HG03354 (cell line): ENCODE measurements at regions not wholly inside any gene's neighbourhood (a gene's known extent, or its start where the extent isn't known, plus 50 kb on each side); places are given as distances from the start of the nearest gene placed in this dataset.
"Not testable (repeated sequence)": the region's sequence is repeated elsewhere in the genome, so short reads cannot be mapped to it uniquely, and the experiment has no call there.

Experiments
- ATAC-seq: cut with Tn5 transposase; IDR thresholded peaks from one replicate; pipeline ENCODE4 v1.9.1; 2021; ENCODE audit warnings: mild to moderate bottlenecking; ENCODE audit not compliant: unreplicated experiment, poor library complexity, severe bottlenecking

DNA sequence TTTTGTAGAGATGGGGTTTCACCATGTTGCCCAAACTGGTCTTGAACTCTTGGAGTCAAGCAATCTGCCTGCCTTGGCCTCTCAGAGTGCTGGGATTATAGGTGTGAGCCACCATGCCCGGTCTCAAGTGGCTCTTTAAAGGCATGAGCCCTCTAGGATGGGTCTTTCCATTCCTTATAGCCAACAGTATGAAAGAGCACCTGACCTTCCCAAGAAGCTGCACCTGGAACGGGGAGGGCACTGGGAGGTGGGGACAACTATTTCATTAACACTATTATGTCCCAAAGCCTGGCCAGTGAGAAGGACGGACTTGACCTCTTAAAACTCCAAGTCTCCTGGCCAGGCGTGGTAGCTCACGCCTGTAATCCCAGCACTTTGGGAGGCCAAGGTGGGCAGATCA is 149.7 kb downstream of the ZFP36L2 start:
- ATAC-seq: no peak

DNA sequence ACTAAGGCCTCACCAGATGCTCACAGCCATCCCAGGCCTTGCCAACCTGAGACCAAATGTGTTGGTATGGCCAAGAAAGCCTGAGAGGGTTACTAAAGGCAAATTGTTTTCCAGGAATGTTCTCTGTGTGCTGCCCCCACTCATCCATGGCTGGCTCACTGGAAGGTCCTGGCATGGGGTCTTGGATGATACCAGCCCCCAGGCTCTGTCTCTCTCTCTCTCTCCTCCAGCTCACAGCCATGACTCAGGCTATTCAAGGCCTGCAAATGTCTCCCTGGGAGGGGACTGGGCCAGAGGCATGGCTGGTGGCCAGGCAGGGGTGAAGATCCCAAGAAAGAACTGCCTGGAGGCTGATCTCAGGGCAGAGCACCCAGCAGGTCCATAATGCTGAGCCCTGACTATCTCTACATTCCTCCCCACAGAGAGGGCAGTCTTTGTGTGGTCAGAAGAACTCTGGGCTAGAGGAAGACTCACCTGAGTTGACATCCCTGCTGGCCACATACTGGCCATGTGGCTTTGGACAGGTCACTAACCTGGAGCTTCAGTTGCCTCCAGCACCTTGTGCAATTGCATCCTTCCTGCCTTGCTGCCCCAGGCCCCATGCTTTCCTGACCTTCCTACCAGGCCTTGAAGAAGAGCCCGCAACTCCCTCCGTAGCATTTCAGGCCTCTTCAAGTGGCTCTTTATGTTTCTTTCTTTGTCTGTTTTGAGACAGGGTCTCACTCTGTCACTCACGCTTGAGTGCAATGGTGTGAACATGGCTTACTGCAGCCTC is 150.4 kb downstream of the ZFP36L2 start:
- ATAC-seq: no peak

DNA sequence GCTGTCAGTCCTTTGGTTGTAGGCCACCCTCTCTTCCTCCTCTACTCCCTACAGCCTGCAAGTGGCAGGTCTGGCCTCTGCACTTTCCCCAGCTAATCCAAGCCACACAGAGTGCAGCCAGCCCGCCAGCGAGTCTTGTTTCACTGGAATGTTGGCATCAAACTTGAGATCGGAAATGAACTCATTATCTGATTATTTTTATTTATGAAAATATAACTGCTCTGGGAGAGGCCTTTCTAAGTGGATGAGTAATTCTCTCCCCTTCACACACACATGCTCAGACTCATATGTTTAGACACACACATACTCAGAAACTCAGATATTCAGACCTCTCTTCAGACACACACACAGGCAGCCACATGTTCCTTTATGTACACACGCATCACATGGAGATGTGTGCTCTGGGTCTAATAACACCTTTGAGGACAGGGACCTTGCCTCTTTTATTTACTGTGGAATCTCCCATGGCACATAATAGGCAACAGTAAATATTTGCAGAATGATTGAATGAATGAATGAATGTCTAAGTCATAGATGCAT is 151.3 kb downstream of the ZFP36L2 start:
- ATAC-seq: no peak

DNA sequence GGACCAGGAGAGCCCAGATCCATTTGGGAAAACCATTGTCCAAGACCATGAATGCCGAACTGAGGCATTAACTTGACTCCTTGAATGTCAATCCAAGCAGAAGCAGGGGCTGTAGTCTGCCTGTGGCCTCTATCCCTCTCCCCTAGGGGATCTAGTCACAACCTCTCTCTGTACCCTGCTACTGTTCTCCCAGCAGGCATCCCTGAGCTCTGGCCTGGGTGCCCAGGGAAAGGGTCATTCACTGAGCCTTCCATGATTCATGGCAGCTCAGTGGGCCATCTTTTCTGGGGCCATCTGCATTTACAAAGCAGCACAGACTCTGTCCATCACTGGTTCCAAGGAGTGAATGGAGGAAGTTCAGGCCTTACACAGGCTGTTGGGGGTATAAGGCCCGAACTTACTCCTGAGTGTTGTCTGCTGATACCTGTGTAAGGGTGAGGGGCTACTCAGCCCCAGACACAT is 151.8 kb downstream of the ZFP36L2 start:
- ATAC-seq: no peak

DNA sequence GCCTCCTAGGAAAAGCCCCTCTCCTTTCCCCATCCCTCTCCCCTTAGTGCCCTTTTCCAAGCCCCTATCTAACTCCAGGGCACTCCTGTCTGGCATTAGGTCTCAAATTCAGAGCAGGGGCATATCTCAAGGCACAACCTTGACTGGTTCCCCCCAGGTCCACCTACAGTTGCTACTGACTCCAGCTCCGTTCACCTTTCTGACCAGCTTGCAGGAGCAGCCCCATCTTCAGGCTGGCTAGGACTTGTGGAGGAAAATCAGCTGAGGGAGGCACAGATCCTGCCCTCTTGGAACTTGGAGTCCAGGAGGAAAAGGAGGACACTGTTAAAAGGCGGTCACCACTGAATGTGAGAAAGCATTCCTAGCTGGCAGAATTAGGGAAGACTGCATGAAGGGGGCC is 152.4 kb downstream of the ZFP36L2 start:
- ATAC-seq: no peak

DNA sequence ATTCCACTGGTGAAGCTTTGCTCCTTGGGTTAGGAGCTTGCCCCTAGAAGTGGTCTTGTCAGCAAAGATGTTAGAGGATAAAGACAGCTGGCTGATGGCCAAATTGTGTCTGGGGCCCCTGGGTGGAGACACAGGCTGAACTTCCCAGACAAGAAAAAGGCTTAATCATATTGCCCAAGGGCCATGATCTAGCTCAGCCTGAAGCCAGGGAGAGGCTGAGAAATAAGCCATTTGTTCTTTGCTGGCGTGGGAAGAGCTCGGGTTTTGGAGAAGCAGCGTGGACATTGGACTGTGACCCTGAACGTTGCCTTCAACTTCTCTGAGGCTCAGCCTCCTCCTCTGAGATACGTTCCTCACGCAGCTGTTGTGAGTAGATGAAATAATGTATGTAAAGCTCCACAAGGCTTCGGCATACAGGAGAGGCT is 153.0 kb downstream of the ZFP36L2 start:
- no peak for ATAC-seq

DNA sequence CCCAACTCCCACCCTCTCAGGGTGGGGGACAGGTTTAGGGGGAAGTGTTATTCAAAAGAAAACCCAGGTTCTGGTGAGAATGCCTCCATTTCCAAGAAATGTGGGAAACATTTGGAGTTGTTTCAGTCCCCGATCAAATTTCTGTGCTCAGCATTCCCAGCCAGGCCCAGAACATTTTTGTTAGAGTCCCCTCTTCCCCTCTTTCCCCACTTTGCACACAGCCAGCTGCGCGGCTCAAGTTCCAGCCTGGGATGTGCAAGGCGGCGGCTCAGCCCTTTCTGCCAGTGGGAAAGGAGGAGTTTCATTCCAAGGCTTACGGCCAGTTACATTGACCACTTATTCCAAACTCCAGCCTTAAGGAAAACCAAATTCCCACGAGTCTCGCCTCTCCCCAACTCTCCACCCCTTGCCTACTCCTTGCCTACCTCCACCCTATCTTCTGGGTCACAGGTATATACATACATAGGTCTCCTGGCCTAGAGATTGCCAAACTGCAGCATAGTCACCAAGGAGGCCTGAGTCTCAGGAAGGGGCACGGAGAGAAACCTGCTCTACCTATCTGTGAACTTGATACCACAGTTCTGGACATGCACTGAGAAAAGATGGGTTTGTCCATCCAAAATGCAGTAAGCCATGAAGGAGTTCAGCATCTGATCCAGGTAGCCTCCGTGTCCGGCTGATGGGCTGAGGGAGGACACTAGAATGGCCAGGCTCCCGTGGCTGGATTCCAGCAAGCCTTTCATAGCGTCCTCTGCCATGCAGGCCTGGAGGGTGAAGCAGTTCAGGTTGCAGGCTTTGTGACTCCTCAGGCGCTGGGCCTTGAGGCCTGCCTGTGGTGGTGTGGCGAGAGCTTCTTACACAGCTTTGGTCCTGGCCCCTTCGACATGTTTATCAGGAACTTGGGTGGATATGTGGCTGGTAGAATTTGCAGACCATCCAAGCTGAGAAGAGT is 154.5 kb downstream of the ZFP36L2 start:
- ATAC-seq: no peak

DNA sequence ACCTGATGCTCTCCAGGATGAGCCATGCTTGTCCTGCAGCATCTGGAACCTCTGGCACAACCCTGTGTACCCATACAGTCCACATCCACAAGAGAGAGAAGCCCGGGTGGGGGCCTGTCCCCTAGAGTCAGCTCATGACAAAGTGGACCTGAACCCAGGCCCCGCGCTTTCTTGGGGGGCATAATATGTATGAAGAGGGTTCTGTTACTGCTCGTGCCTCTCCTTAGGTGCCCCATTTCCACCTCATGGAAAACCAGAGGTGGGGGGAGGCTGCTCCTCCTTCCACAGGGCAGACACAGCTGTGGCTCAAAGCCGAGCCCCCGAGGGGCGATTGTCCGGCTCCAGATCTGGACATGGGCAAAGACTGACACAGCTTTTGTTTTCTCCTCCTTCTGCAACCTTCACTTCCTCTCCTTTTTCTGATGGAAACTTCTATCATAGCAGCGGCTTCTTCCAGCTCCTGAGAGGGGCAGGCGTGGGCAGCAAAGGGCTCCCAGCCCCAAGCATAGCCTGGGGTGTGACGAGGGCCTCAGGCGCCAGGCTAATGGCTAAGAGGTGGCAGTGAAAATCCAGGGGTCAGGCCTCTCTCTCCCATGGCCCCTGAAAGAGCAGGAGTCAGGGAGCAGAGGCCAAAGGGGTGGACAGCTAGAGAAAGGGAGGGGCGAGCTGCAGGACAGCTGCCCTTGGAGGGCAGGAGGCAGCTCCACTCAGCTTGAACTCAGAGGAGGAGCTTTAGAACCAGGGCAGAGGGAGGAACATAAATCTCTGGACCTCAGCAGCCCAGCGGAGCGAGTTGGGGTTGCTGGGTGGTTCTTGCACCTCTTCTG is 155.5 kb downstream of the ZFP36L2 start:
- no peak for ATAC-seq

DNA sequence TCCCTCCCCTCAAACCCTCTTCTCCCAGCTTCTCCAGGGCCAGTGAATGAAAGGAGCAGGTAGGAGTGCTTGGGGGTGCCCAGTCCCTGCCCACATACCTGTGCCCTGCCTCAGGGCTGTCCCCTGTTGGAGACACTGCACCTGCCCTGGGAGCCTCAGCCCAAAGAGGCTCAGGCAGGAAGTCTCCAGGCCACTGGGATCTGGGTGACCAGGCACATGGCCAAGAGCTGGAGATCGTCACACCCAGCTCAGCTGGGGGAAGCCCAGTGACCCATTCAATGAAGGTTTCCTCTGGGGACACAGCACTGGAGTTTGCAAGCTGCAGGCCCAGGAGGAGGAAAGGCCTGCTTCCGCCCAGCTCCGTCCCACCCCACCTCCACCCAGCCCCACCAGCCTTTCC is 156.4 kb downstream of the ZFP36L2 start:
- ATAC-seq: no peak

DNA sequence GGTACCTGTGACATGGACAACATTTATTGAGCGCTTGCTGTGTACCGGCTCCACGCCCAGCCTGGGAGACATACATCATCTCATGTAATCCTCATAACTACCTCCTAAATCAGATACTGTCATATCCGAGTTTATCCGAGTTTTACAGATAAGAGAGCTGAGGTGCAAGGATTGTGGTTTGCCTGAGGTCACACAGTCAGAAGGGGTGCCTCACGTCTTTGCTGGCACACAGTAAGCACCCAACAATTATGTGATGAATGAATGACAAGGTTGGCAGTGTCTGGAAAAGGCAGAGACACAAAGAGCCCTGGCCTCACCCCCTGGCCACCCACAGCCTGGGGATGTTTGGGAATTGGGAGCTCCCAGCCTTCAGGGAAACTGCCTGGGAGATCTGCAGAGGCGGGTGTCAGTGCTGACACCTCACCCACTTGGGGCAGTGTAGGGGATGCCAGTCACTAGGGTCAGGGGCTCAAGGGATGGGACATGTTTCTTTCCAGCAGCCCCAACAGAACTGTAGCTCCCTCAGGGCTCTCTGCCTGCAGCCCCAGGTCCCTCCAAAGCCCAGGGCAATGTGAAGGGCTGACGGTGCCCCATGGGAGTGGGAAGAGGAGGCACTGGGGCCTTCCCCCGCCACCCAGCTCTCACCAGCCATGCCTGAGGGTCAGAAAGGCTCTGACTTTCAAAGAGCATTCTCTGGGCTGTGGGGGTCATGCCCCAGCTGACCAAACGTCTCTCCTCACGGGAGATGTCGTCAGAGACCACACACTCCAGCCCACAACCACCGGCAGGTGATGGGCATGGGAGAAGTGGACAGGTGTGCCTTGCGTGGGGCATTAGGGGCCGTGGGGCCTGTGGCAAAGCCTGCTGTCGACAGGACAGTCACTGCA is 157.5 kb downstream of the ZFP36L2 start:
- ATAC-seq: no peak

DNA sequence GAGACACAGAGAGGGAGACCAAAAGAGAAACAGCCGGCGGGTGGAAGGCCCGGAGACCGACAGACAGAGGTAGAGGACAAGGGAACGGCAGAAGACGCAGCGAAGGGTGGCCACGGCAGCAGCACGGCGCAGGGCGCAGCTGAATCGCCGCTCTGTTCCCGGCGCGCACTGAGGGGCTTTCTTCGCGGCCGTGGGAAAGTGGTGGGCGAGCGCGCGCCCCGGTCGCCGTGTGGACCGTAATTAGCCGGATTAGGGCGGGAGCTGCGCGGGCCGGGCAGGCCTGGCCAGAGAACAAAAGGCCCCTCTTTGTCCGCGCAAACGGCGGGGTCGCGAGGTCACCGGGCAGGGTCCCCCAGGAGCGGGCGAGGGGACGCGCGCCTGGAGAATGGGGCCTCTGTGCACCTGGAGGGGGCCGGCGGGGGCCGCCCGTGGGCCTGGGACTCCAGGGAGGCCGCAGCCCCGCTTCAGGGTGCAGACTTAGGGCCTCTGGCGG is 158.3 kb downstream of the ZFP36L2 start:
- no peak for ATAC-seq

DNA sequence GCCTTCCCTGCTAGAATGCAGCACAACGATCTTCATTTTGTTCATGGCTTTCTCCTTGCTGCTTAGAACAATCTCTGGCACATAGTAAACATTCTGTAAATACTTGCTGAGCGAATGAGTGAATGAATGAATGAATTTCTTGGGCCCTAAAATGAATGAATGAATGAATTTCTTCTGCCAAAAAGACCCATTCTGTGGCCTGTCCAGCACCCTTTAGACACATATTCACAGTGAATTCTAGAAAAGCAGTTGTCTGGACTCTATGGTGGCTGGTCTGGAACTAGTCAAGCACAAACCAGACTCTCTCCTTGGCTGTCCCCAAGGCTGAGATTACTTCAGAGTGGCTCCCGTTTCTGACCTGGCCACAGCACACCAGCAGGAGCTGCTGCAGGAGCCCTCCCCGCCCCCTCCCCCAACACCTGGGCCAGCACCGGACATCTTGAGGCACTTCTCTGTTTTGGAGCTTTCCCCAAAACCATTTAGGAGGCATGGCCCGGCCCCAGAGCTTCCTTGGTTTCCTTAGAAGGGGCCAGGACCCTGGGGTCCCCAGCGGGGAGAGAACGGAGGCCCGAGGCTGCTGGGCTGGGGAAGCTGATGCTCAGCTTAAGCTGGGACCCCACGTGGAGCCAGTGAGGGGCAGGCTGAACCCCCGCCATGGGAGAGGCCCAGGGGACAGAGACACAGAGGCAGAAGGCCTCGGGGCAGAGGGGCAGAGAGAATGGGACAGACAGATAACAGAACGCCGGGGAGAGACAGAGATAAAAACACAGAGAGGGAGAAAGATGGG is 159.0 kb downstream of the ZFP36L2 start:
- ATAC-seq: no peak

DNA sequence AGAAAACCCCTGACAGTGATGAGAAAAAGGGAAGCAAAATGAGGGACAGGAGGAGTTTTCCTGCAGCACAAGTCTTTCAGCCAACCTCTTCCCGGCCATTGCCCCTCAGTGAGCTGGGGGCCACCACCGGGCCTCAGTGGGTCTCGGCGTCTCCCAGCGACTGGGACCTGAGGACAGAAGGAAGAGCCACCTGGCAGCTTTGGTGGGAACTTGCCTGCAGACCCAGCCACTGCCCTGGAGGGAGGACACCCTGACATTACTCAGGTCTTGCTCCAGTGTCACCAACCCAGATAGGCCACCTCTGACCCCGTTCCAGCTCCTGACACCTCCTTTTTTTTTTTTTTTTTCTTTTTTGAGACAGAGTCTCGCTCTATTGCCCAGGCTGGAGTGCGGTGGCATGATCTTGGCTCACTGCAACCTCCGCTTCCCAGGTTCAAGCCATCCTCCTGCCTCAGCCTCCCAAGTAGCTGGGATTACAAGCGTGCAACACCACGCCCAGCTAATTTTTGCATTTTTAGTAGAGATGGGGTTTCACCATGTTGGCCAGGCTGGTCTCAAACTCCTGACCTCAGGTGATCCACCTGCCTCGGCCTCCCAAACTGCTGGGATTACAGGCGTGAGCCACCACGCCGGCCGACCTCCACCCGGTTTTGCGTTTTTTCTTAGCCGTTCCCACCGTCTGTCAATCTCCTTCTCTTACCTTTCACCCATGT is 159.7 kb downstream of the ZFP36L2 start:
- ATAC-seq: not testable (repeated sequence)

DNA sequence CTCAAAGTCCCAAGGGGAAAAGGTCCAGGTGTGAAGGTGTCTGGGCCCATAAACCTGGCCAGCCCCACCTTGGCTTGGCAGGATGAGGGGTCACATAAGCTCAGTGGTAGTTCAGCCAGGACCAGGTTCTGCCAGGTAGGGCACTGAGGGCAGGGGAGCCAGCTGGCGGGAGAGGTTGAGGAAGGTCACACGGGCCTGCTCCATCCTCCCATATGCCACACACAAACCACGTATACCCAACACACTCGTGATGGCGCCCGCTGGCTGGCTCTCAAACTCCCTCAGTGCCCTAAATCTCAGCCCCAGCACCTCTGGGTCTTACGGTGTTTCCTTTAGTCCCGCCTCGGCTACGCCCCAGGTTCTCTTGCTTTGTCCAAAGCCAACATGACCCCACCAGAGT is 160.5 kb downstream of the ZFP36L2 start:
- ATAC-seq: no peak

DNA sequence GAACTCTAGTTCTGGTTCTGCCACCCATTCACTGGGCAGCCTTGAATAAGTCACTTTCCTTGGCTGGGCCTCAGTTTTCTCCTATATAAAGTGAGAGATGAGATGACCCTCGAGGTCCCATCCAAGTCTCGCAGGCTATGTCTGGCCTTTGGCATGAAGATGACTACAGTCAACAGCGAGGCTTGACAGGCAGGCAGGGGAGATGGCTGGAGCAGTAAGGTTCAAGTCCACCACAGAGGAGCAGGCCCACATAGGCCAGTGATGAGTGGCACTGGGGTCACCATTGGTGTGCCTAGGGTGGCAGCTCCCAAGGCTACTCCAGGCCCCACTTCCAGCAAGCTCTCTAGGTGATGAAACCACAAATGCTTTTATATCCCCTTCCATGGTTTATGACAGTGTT is 161.4 kb downstream of the ZFP36L2 start:
- ATAC-seq: no peak

DNA sequence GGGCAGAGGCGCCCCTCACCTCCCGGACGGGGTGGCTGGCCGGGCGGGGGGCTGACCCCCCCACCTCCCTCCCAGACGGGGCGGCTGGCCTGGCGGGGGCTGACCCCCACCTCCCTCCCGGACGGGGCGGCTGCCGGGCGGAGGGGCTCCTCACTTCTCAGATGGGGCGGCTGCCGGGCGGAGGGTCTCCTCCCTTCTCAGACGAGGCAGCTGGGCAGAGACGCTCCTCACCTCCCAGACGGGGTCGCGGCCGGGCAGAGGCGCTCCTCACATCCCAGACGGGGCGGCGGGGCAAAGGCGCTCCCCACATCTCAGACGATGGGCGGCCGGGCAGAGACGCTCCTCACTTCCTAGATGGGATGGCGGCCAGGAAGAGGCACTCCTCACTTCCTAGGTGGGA is 163.3 kb downstream of the ZFP36L2 start:
- ATAC-seq: not testable (repeated sequence)

DNA sequence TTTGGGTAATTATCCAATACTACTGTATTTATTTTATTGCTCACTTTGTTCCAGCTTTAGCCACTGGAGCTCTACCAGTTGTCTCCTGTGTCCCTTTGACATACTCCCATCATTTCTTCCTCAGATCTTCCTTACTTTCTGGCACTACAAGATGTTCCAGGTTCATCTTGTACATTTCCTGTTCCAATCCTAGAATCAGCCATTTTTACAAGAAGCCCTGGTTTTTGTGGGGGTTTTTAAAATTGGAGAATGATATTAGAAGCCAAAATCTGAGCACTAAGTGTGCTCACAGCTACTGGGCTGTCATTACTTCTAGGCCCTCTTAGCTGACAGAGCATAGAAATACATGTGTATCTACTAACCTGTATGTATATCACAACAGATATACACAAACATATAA is 164.3 kb downstream of the ZFP36L2 start:
- ATAC-seq: no peak
